GM18873 (cell line): ENCODE measurements at regions not wholly inside any gene's neighbourhood (a gene's known extent, or its start where the extent isn't known, plus 50 kb on each side); places are given as distances from the start of the nearest gene placed in this dataset.
"Not testable (repeated sequence)": the region's sequence is repeated elsewhere in the genome, so short reads cannot be mapped to it uniquely, and the experiment has no call there.

Experiments
- ATAC-seq: cut with Tn5 transposase; IDR thresholded peaks from one replicate; pipeline ENCODE4 v1.9.1; 2021; ENCODE audit warnings: mild to moderate bottlenecking, moderate library complexity, moderate number of reproducible peaks; ENCODE audit not compliant: unreplicated experiment, low FRiP score

GRCh38 chr5:68995845-68996545 is 97.8 kb upstream of the SLC30A5 start:
- no peak for ATAC-seq

GRCh38 chr5:68999181-68999580 is 94.6 kb upstream of the SLC30A5 start:
- ATAC-seq, result no peak

GRCh38 chr5:69000216-69000919 is 93.4 kb upstream of the SLC30A5 start:
- ATAC-seq, result no peak

GRCh38 chr5:69000949-69001348 is 92.9 kb upstream of the SLC30A5 start:
- ATAC-seq, result no peak

- no peak for ATAC-seq
These were observed 92.2 kb upstream of the SLC30A5 start for GRCh38 chr5:69001627-69002026.

GRCh38 chr5:69004127-69004526 is 89.7 kb upstream of the SLC30A5 start:
- no peak for ATAC-seq

- ATAC-seq, result no peak
These were observed 89.1 kb upstream of the SLC30A5 start for GRCh38 chr5:69004676-69005075.

- no peak for ATAC-seq
These were observed 87.8 kb upstream of the SLC30A5 start for GRCh38 chr5:69006030-69006429.

- ATAC-seq, result no peak
These were observed 86.7 kb upstream of the SLC30A5 start for GRCh38 chr5:69007163-69007562.

GRCh38 chr5:69007726-69008368 is 86.0 kb upstream of the SLC30A5 start:
- ATAC-seq, result peak; percentile 68

- no peak for ATAC-seq
These were observed 83.3 kb upstream of the SLC30A5 start for GRCh38 chr5:69010476-69010875.

GRCh38 chr5:69011910-69012309 is 81.9 kb upstream of the SLC30A5 start:
- no peak for ATAC-seq

- no peak for ATAC-seq
These were observed 80.3 kb upstream of the SLC30A5 start for GRCh38 chr5:69013481-69013880.

- not testable (repeated sequence) for ATAC-seq
These were observed 79.8 kb upstream of the SLC30A5 start for GRCh38 chr5:69014007-69014406.

- ATAC-seq, result no peak
These were observed 74.0 kb upstream of the SLC30A5 start for GRCh38 chr5:69019668-69020375.

- no peak for ATAC-seq
These were observed 69.6 kb upstream of the SLC30A5 start for GRCh38 chr5:69024241-69024651.

- ATAC-seq, result no peak
These were observed 64.5 kb upstream of the SLC30A5 start for GRCh38 chr5:69029292-69029691.

- ATAC-seq, result no peak
These were observed 63.3 kb upstream of the SLC30A5 start for GRCh38 chr5:69030358-69031062.

- no peak for ATAC-seq
These were observed 61.8 kb upstream of the SLC30A5 start for GRCh38 chr5:69032009-69032408.

GRCh38 chr5:69033690-69034089 is 60.1 kb upstream of the SLC30A5 start:
- ATAC-seq, result no peak
